GM19043 (cell line): ENCODE measurements at regions not wholly inside any gene's neighbourhood (a gene's known extent, or its start where the extent isn't known, plus 50 kb on each side); places are given as distances from the start of the nearest gene placed in this dataset.
A peak's percentile ranks its signal among the peaks of the same experiment; 100 is the strongest.
"Not testable (repeated sequence)": the region's sequence is repeated elsewhere in the genome, so short reads cannot be mapped to it uniquely, and the experiment has no call there.

Source experiments
- ATAC-seq: cut with Tn5 transposase; IDR thresholded peaks from one replicate; pipeline ENCODE4 v1.9.1; 2021; ENCODE audit warnings: low read depth; ENCODE audit not compliant: unreplicated experiment

DNA sequence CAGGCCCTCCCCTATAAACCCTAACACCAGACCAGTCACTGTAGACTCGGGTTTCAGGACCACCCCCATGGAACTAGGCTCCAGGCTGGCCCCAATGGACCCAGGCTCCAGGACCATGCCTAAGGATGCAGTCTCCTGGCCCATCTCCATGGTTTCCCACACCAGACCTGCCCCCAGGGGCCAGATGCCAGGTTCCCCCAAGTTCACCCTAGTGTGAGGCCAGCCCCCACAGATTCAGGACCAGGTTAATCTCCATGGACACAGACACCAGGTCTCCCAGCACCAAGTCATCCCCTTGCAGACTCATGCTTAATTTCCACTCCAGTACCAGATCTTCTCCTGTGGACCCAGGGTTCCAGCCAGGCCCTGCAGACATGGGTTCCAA lies 103.8 kb upstream of the LANCL2 start:
- ATAC-seq, result no peak

DNA sequence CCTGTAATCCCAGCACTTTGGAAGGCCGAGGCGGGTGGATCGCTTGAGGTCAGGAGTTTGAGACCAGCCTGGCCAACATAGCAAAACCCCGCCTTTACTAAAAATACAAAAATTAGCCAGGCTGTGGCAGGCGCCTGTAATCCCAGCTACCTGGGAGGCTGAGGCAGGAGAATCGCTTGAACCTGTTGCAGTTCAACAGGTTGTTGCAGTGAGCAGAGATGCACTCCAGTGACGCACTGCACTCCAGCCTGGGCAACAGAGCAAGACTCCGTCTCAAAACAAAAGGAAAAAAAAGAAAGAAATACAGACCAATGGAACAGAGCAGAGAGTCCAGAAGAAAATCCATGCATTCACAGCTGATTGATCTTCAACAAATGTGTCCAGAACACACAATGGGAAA lies 99.8 kb upstream of the LANCL2 start:
- ATAC-seq, result not testable (repeated sequence)

DNA sequence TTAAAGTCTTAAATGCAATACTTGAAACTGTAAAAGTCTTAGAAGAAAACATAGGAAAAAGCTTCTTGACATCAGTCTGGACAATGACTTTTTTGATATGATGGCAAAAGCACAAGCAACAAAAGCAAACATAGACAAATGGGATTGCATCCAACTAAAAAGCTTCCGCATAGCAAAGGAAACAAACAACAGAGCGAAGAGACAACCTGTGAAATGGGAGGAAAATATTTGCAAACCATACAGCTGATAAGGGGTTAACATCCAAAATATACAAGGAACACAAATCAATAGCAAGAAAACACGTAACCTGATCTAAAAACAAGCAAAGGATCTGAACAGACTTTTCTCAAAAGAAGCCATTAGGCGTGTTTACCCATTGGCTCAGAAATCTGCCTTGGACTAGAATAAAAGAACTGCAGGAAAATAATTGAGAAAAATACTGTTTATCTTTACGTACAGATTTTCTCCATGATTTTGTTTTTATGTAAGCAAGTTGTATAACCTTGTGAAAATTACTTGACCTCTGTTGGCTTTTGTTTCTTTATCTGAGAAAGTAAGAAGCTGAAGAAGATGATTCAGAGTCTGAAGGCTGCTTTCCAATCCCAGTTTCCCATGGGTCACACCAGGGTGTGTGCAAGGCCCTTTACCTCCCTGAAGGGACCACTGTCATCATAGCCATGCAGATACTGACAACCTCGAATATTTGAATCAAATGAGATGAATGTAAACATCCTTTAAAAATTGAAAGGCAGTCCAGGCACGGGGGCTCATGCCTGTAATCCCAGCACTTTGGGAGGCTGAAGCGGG lies 99.1 kb upstream of the LANCL2 start:
- no peak for ATAC-seq

DNA sequence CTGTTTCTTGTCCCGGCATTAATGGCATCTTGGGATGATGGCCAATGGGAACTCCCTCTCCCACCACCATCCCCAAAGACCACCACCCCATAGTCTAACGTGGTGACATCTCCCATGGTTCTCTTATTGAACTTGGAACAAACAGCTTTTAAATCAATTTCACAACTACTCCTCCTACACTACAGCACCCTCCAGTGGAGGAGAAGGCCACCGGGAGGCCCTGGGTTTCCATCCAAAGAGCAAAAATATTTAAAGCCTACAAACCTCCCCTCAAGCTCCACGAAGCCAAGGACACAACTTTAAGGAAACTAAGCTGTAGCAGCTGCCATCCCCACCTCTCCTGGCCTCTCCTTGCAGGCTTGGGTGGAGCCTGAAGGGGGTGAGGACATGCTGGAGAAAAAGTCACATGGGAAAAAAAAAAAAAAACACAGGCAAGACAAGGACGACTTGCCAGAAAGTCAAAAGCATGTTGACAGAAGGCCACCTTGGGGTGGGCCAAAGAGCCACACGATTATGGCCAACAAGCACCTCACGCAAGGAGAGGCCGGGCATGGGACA lies 94.0 kb upstream of the LANCL2 start:
- ATAC-seq, result no peak

DNA sequence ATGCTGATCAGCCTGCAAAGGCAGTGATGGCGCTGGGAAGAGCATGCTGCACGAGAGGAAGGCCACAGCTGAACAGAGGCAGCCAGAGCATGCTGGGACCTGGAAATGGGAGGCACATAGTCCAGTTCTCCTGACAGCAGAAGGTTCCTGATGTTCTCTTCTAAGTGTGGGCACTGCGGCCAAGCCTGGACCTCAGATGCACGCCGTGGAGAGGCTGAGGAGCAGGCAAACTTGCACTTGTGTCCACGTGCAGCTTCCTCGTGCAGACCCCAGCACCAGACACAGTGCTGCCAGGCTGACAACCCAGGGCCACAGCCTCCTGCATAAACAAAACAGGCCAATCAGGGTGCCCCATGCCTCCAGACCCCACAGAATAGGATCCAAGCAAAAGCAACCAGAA lies 93.5 kb upstream of the LANCL2 start:
- ATAC-seq, result no peak

DNA sequence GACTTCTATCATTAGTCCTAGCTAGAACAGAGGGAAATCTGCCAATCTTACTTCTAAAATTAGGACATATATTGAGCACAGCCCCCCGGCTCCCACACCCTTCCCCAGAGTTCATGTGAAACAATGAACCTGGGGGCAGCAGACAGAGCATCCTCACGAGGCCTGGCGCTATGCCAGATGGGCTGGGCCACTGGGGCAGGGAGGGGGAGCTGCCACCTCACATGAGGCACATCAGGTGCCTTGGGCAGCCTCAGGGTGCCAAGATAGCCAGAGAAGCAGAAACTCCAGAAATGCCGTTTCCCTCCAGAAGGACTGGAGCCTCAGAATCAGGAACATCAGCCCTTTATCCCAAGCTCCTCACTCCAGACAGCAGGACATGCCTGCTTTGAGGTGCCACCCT lies 92.8 kb upstream of the LANCL2 start:
- ATAC-seq, result no peak

DNA sequence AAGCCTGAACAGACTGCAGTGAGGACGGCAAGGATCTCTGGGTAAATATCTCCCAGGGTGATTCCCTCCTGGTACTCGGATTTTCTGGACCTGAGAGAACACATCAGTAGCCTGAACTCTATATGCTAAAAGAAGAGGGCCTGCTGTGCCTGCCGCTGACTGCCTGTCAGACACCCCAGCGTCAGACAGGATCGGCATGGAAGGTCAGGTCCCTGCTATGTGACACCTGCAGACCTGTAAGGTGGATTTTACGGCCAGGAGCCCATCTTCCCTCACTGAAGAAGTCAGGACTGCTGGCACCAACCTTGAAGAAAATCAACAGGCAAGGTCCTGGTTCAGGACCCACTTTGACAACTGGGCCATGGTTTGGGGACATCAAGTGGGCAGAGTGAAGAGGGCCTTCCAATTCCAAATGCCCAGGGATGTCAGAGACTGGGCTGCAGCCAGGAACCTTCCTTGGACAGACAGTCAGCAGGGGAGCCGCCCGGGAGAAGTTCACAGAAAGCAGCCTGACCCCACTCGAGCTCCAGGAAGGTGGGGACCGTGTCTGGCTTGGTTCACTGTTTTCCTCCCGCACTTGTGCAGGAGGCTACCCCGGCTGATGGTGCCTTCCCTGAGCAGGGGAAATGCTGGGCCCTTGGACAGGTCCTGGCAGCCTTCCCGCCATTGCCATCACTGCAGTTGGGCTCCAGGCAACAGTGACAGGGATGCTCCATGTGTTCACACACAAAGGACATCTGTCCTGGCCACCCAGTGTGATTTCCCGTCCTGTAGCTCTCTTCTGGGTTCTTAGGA lies 91.8 kb upstream of the LANCL2 start:
- no peak for ATAC-seq

DNA sequence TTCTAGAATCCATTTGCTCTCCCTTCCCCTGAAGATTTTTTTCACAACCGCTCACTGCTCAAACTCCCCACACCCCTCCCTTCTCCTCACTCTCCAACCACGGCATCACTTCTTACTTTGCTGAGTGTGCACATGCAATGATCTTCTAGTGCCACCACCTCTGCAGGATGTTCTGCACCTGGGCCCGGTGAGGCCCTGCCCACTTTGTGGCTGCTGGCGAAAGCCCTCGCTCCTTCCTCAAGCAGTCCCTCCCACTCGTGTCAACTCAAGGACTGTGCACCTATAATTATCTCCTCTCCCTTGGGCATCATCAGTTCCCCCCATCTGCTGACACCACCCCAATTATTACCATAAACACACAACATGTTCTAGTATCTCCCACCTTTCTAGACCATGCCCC lies 91.0 kb upstream of the LANCL2 start:
- ATAC-seq, result no peak

DNA sequence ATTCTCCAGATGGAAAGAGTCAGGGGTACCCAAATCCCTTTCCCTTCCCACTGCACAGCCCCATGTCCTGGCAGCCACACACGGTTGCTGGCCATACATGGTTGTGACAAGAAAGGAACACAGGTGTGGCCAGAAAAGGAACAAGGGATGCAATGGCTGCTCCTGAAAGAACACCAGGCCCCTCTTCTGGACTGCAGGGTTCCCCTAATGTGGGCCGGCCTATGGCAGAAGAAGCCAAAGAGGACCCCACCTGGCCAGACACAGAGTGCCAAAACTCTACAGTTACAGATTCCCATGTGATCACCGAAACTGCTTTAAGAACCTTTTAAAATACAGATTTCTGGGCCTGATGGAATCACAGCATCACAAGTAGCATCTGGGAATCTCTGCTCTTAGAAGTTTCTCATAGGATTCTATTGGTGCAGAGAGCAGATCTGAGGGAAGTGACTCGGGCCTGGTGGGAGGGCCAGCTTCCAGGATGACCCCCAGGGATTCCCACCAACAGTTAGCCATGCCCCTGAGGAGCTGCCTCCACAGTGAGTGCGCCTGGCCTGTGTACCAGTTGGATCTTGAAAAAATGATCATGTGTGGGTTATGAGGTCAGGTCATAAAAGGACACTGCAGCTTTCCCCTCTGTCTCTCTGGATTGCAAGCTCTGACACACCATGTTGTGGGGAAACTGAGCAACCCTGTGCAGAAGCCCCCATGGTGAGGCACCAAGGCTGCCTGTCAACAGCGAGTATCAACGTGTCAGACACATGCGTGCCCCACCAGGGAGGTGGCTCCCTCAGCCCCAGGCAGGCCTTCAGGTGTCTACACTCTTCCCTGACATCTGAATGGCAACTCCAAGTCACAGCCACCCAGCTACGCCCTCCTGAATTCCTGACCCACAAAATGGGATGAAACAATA lies 89.6 kb upstream of the LANCL2 start:
- ATAC-seq, result no peak

DNA sequence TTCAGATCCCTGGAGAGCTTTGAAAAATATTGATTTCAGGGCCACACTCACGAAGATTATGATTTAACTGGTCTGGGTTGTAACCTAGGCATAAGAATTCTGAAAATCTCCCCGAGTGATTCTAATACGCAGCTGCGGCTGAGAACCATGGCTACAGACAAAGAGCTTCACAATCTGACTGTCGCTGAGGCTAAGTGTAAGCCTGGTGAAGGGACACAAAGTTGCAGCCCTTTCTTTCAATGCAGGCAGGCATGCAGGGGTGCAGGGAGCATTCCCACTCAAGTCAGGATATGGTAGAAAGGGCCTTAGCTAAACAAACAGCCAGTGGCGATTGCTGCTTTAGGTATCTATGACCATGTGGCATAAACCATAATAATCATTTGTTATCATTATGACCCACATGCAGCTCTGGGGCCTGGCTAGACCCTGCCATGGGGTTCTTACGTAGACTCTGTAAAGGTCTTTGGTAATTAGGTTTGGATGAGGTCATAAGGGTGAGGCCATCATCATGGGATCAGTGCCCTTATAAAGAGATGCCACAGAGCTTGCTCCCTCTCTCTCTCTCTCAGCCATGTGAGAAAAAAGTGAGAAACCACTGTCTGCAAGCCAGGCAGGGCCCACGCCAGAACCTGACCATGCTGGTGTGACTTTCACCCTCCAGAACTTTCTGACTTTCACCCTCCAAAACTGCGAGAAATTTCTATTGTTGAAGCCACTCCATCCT lies 88.4 kb upstream of the LANCL2 start:
- no peak for ATAC-seq

DNA sequence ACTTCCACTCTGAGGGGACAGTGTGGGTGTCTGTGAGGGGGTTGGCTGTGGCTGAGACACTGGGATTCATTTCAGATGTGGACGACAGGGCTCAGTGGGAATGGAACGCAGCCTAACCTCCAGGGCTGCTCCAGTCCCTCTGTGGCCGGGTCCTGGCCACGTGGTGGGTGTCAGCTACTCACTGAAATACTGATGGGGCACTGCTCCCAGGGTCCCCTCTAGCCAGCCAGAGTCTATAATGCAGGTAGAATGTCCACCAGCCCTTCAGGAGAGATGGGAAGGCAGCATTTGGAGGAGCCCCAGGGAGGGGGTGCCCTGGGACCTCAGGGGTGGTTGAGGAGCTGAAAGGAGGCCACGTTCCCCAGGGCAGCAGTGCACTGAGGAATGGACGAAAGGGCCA lies 87.2 kb upstream of the LANCL2 start:
- no peak for ATAC-seq

DNA sequence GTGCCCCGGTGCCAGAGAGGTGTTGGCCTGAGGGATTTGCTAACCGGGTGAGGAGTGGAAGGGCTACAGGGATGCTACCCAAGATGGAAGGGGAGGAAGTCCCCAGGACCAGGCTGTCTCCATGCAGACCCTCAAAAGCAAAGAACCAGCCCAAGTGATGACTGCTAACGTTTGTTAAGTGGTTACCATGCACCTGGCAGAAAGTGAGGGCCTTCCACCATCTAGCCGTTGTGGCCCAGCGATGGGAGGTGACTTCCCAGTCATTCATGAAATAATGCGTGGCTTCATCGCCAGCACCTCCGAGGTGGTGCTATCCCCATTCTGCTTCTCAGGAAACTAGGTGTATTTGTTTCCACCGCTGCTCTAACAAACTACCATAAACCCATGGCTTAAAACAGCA lies 86.8 kb upstream of the LANCL2 start:
- no peak for ATAC-seq

DNA sequence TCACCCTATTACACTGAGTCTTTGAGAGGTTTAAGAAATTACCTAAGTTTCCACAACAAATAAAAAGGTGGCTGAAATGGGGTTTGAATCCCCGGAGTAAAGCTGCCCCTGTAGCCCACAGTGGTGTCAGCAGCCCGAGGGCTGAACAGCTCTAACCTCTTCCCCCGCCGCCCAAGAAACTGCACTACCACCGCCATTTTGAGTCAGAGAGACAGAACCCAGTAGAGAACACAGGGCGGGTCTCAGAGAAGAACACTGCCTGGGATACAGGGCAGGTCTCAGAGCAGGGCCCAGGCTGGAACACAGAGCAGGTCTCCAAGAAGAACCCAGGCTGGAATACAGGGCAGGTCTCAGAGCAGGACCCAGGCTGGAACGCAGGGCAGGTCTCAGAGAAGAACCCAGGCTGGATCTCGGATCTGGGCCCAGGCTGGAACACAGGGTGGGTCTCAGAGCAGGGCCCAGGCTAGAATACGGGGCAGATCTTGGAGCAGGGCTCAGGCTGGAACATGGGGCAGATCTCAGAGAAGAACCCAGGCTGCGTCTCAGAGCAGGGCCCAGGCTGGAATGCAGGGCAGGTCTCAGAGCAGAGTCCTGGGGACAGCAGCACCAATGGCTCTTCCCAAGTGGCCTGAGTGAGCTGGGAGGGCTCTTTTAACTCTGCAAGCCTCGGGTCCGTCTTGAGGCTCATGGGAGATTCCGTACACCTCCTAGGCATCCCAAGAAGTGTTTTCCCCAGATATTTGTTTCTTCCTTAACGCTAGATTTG lies 85.9 kb upstream of the LANCL2 start:
- ATAC-seq, result no peak

DNA sequence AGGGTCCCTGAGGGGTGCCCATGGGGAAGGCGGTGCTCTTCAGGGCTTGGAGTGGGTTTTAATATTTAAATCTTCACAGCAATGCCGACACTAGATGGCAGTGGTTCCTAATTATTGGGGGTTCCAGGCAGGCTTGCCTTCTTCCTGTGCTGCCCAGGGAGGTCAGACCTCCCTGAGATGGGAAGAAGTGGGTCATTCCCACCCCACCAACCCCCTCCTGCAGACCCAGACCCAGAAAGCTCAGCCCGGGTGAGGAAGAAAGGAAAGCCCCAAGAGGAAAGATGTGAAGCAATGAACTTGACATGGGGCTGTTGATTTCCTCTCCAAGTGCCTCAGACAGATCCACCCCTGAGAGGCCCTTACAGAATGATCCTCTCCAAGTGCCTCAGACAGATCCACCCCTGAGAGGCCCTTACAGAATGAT lies 85.1 kb upstream of the LANCL2 start:
- ATAC-seq, result peak; percentile 95

DNA sequence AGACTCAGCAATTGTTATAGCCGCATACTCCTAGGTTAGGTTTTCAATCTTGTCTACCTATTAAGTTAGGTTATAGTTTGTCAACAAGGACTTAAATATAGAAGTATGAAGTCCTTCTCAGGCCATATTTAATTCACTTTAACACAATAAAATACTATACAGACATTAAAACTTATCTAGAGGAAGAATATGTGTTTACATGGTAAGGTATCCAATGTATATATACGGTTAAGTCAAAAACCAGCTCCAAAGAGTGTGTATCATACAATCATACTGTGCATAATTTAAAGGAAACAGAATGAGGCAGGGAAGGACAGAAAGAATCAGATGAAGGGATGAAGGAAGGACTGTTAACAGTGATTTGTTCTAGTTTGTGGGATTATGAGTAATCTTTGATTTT lies 79.5 kb upstream of the LANCL2 start:
- ATAC-seq, result no peak

DNA sequence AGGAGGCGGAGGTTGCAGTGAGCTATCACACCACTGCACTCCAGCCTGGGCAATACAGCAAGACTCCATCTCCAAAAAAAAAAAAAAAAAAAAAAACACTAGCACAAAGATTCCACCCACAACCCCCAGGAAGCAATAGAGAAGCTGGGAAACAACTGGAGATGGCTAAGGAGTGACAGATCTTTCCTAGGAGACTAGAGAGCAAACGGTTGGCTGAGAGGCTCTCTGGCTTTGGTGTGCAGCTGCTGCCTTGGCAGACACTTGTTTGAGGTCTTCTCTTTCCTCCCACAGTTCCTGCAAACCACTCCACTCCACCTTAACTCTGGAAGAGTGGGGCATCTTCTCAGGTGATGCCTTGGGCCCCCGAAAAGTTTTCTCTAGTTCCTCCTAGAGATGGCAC lies 78.5 kb upstream of the LANCL2 start:
- ATAC-seq, result no peak

DNA sequence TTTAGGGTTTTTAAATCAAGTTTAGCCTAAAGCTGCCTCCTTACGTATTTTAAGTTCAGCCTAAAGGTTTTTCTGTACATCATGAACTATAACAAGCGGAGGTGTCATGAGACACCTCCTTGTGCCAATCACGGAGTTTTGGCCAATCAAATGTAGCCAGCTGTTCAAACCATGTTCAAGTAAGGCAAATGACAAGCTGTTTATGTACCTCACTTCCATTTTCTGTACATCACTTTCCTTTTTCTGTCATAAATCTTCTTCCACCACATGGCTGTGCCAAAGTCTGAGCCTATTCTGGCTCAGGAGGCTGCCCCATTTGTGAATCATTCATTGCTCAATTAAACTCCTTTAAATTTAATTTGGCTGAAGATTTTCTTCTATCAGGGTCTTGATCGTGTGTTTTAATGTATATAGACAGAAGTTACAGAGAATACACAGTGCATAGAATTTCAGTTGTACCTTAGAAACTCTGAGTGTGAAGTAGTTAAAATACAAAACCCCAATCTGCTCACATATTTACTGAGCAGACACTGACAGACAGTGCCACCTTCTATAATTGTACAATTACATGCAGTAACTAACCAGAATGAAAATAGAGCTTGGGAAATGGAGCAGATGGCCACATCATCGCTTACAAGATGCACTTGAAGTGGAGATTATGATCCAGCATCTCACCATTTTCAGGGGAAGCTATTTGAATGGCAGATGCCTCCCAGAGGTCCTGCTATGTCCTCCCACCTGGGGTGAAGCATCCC lies 76.9 kb upstream of the LANCL2 start:
- ATAC-seq, result no peak

DNA sequence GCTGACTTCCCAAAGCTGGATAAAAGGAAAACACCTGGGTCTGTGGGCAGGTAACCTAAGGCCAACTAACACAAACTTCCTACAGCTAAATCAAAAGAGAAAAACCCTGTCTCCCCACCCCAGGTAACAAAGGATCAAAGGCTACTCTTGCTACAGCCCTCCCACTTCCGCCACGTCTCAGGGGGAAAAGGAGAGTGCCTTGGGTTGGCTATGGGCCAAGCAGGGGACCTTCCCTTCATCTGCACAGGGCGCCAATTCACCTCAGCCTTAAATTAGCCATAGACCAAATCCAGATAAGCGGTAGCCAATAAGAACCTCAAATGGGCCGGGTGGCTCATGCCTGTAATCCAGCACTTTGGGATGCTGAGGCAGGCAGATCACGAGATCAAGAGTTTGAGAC lies 69.1 kb upstream of the LANCL2 start:
- no peak for ATAC-seq
